ENCODE measurements at regions not wholly inside any gene's neighbourhood (a gene's known extent, or its start where the extent isn't known, plus 50 kb on each side); places are given as distances from the start of the nearest gene placed in this dataset.

DNA sequence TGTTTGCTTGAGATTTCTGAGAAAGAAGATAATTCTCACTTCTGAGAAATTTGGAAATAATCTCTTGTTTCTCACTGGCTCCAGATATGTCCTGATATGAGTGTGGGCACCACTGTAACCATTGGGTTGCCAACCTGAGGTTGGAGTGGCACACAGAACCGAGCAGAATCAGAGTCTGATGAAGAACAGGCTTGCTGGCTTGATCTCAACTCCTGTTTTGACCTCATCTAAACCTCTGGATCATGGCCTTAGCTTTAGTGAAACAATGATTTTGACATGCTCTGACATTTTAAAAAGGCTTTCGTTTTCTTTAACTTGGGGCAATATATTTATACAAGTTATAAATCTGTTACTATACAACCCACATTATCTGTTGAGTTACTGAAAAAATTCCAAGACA, 548.0 kb downstream of the IRS1 start (continued):
- TF ChIP-seq, protein P1, sequence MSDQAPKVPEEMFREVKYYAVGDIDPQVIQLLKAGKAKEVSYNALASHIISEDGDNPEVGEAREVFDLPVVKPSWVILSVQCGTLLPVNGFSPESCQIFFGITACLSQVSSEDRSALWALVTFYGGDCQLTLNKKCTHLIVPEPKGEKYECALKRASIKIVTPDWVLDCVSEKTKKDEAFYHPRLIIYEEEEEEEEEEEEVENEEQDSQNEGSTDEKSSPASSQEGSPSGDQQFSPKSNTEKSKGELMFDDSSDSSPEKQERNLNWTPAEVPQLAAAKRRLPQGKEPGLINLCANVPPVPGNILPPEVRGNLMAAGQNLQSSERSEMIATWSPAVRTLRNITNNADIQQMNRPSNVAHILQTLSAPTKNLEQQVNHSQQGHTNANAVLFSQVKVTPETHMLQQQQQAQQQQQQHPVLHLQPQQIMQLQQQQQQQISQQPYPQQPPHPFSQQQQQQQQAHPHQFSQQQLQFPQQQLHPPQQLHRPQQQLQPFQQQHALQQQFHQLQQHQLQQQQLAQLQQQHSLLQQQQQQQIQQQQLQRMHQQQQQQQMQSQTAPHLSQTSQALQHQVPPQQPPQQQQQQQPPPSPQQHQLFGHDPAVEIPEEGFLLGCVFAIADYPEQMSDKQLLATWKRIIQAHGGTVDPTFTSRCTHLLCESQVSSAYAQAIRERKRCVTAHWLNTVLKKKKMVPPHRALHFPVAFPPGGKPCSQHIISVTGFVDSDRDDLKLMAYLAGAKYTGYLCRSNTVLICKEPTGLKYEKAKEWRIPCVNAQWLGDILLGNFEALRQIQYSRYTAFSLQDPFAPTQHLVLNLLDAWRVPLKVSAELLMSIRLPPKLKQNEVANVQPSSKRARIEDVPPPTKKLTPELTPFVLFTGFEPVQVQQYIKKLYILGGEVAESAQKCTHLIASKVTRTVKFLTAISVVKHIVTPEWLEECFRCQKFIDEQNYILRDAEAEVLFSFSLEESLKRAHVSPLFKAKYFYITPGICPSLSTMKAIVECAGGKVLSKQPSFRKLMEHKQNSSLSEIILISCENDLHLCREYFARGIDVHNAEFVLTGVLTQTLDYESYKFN (CRISPR knock-in tag; conservative IDR thresholded peaks at IDR 0.05), result no peak
- TF ChIP-seq ZNF468 (CRISPR knock-in tag; IDR thresholded peaks at IDR 0.05), result no peak

DNA sequence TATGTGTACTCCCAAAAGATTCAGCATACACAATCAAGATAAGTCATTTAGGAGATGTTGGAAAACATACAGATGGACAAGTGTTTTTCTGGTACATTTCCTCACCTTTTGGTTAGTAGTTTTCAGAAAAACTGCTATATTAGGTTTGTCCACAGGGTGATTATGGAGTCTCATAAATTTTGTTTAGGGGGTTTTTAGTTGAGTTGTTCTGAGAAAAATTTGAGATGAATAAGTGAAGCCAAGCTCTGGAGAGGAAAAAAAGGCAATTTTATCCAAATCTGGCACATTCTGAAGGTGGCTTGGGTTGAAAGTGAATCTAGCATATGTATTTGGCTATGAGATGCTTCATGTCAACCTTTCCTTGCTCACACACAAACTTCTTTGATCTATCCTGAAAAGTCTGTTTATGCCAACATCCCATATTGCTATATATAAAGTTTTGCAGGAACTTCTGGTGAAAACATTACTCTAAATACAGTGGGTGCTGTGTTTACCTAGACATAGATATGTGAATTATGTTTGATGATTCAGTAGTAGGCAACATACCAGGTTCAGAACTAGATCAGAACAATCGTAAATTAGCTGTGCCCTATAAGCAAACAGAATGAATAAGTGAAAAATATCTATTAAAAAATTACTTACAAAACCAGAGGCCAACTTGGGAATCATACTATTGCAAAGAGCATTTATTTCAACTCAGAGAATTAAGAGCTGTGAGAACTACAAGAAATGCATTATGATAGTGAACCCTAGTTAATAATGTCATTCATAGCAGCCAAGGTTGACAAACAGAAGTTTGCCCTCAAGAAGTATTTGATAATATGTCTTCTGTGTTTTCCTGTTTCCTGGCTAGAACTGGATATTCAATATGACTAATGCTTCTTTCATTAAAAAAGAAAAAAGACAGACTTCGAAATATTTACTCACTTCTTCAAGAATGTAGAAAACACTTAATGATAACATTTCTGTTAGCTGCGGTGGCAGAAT, 552.0 kb downstream of the IRS1 start:
- ChIA-PET CTCF (ENCODE audit: low intra/inter-chr PET ratio, low total read pairs) (no interaction called here), POLR2A (no interaction called here)
- H3K79me2 ChIP-seq (ENCODE audit: insufficient read depth, low read length), result no peaks in the 10 kb centered on the region
- no peak overlapping the region for H3K4me3 ChIP-seq (replicated peaks in 1 of 3; ENCODE audit: insufficient read depth in 1 of 3, low read depth in 2 of 3, low read length in 3 of 3)
- H2AFZ ChIP-seq (ENCODE audit: low read length), result no peak overlapping the region
- TF ChIP-seq FOSL1 (CRISPR knock-in tag; IDR thresholded peaks at IDR 0.05; ENCODE audit: borderline replicate concordance), result no peak
- BruUV-seq (replicated peaks), result no TSS peak
- no peaks in the 10 kb centered on the region for H3K4me1 ChIP-seq (ENCODE audit: insufficient read depth, low read length)
- in situ Hi-C loops (cut with HindIII; ENCODE audit: extremely low pct_ligation_motif_present, low pct_unique_long_range_greater_than_20kb), result no loop called here
- no peaks in the 10 kb centered on the region for H4K20me1 ChIP-seq (ENCODE audit: insufficient read depth, low read length)
- H3K4me2 ChIP-seq (ENCODE audit: low read depth, low read length), result no peak overlapping the region
- no peak overlapping the region for H3K27ac ChIP-seq (ENCODE audit: extremely low read length, insufficient read depth, low read length)
- H3K9me3 ChIP-seq (ENCODE audit: low read length), result no peaks in the 10 kb centered on the region
- H3K36me3 ChIP-seq (replicated peaks in 1 of 2; ENCODE audit: control insufficient read depth in 1 of 2, insufficient read depth in 2 of 2, low read length in 2 of 2), result no peaks in the 10 kb centered on the region
- no peak overlapping the region for H3K9ac ChIP-seq (ENCODE audit: insufficient read depth, low read depth, low read length)
- FAIRE-seq (no peak), DNase-seq (ENCODE audit: low spot score) (no peak), ATAC-seq (no peak)
- intact Hi-C loops (cut with micrococcal nuclease; ENCODE audit: unreplicated experiment), result no loop called here
- WGBS (ENCODE audit: low lambda C conversion rate), result 60% methylated on average over 3 of the region's 3 CpGs
- no peaks in the 10 kb centered on the region for H3K27me3 ChIP-seq (ENCODE audit: control insufficient read depth in 1 of 2, insufficient read depth in 2 of 2, low read length in 2 of 2)
